Ovary (tissue), 3 donors: ENCODE measurements at regions not wholly inside any gene's neighbourhood (a gene's known extent, or its start where the extent isn't known, plus 50 kb on each side); places are given as distances from the start of the nearest gene placed in this dataset.

Source experiments
- EP300 ChIP-seq: sonication (generic); formaldehyde crosslinking; IDR thresholded peaks from one replicate; pipeline ENCODE4 v1.6.1; 2017; ENCODE audit warnings: antibody characterized with exemption
- TF ChIP-seq, protein P1 (sequence below), 3 donors: fragments of 450-650 bp in 2 of 3; fragments of 200-600 bp in 1 of 3; IDR thresholded peaks; one replicate each; pipeline versions ENCODE4 v1.5.1 to v1.8.0; 2016 to 2022; ENCODE audit warnings: antibody characterized with exemption in 3 of 3, mild to moderate bottlenecking in 1 of 3
- donor health status: DM: no; HTN: no; CAD: no.

DNA sequence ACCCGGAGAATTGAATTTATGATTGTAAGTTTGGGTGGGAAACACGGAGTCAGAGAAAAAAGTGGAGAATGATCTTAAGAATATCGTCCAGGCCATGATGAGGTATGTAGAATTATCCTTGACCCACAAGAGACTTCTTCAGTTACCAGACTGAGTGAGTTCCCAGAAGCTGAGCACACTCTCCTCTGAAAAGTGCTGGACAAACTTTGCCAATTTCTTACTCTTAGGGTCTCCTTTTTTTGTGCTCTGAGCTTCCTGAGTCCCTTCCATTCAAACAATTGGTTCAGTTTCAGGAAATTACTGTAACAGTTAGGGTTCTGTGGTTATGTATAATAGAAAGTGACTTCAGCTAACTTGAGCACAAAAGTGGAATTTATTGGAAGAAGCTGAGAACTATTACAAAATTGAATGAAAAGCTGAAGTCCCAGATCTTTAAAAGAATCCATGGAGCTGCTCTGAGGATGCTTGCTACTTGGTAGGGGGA, 50.6 kb upstream of the EHBP1 start:
- TF ChIP-seq, protein P1, sequence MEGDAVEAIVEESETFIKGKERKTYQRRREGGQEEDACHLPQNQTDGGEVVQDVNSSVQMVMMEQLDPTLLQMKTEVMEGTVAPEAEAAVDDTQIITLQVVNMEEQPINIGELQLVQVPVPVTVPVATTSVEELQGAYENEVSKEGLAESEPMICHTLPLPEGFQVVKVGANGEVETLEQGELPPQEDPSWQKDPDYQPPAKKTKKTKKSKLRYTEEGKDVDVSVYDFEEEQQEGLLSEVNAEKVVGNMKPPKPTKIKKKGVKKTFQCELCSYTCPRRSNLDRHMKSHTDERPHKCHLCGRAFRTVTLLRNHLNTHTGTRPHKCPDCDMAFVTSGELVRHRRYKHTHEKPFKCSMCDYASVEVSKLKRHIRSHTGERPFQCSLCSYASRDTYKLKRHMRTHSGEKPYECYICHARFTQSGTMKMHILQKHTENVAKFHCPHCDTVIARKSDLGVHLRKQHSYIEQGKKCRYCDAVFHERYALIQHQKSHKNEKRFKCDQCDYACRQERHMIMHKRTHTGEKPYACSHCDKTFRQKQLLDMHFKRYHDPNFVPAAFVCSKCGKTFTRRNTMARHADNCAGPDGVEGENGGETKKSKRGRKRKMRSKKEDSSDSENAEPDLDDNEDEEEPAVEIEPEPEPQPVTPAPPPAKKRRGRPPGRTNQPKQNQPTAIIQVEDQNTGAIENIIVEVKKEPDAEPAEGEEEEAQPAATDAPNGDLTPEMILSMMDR (IDR thresholded peaks at IDR 0.05), result no peak
- no peak for TF ChIP-seq EP300
